GM12878 (cell line): ENCODE measurements at regions not wholly inside any gene's neighbourhood (a gene's known extent, or its start where the extent isn't known, plus 50 kb on each side); places are given as distances from the start of the nearest gene placed in this dataset.

Source experiments
- ATAC-seq: fragments of 200-7000 bp; cut with Tn5 transposase; 3 replicates; pipeline ENCODE4 v1.9.1; 2020; ENCODE audit warnings: mild to moderate bottlenecking, moderate library complexity
- BruUV-seq: library from RNA; stranded (reverse); fragments of 400-500 nt; replicated peaks from 2 replicates; lab custom pipeline; 2021; lab: Mats Ljungman, UMichigan
- CTCF ChIA-PET: fragments of 300-600 bp; sonication (Branson Sonifier 250); formaldehyde crosslinking; extraction: SDS; loops from one replicate; lab custom pipeline; 2021; ENCODE audit warnings: inconsistent platforms; lab: Yijun Ruan, JAX
- POLR2A ChIA-PET: fragments of 350-600 bp; formaldehyde crosslinking; extraction: SDS; loops from one replicate; lab custom pipeline; 2021; ENCODE audit warnings: inconsistent platforms; lab: Charles Lee
- RAD21 ChIA-PET: fragments of 300-600 bp; sonication (Branson Sonifier 250); formaldehyde crosslinking; loops from one replicate; lab custom pipeline; 2023; ENCODE audit warnings: antibody characterized with exemption; ENCODE audit not compliant: unreplicated experiment; lab: Charles Lee
- SMC1A ChIA-PET: fragments of 300-600 bp; sonication (Branson Sonifier 250); formaldehyde crosslinking; loops from one replicate; lab custom pipeline; 2023; ENCODE audit not compliant: unreplicated experiment, uncharacterized antibody; lab: Charles Lee
- DNase-seq: peaks from one replicate; pipeline ENCODE4 v3.0.0-alpha.2; 2011; ENCODE audit warnings: low read depth, low spot score
- FAIRE-seq: peaks from 3 replicates; lab custom pipeline; 2011; peaks lifted over from hg19 to GRCh38; lab: Jason Lieb, UNC
- H2AFZ ChIP-seq: 2 replicates; pipeline ENCODE4 v1.6.0; 2011; ENCODE audit warnings: low read depth, low read length, control low read depth; ENCODE audit not compliant: control insufficient read depth
- H3K27ac ChIP-seq: 2 replicates; pipeline ENCODE4 v1.5.1; 2011; ENCODE audit warnings: control low read depth; ENCODE audit not compliant: control insufficient read depth, insufficient read depth
- H3K27me3 ChIP-seq, 2 experiments: replicated peaks in 1 of 2; 2 replicates each; pipeline versions ENCODE4 v1.6.0 to v1.6.1; 2011; ENCODE audit warnings: low read length in 1 of 2; ENCODE audit not compliant: control insufficient read depth in 2 of 2, insufficient read depth in 2 of 2
- H3K36me3 ChIP-seq, 2 experiments: 2 replicates each; pipeline ENCODE4 v1.5.1; 2011; ENCODE audit warnings: low read length in 1 of 2; ENCODE audit not compliant: control insufficient read depth in 2 of 2, insufficient read depth in 2 of 2
- H3K4me1 ChIP-seq: 2 replicates; pipeline ENCODE4 v1.6.1; 2011; ENCODE audit warnings: mild to moderate bottlenecking, low read length, moderate library complexity, mixed read lengths; ENCODE audit not compliant: control insufficient read depth, insufficient read depth
- H3K4me2 ChIP-seq: 2 replicates; pipeline ENCODE4 v1.6.0; 2011; ENCODE audit warnings: control low read depth; ENCODE audit not compliant: control insufficient read depth, insufficient read depth
- H3K4me3 ChIP-seq: fragments of 200-600 bp; sonication (generic); 2 replicates; pipeline ENCODE4 v1.5.1; 2016
- H3K79me2 ChIP-seq: 2 replicates; pipeline ENCODE4 v1.6.0; 2011; ENCODE audit warnings: low read length; ENCODE audit not compliant: control insufficient read depth, insufficient read depth
- H3K9ac ChIP-seq: 2 replicates; pipeline ENCODE4 v1.8.0; 2011; ENCODE audit warnings: low read length, control low read depth, mixed read lengths; ENCODE audit not compliant: control insufficient read depth, insufficient read depth
- H3K9me3 ChIP-seq: replicated peaks from 3 replicates; pipeline ENCODE4 v1.5.1; 2011; ENCODE audit warnings: mild to moderate bottlenecking, low read length; ENCODE audit not compliant: control insufficient read depth, insufficient read depth
- H4K20me1 ChIP-seq: 2 replicates; pipeline ENCODE4 v1.6.0; 2011; ENCODE audit not compliant: control insufficient read depth, insufficient read depth
- BACH1 ChIP-seq: fragments of 450-650 bp; IDR thresholded peaks from 2 replicates; pipeline ENCODE4 v1.6.1; 2017; ENCODE audit warnings: mild to moderate bottlenecking, borderline replicate concordance
- BCL11A ChIP-seq: IDR thresholded peaks from 2 replicates; pipeline ENCODE4 v1.6.1; 2011; ENCODE audit warnings: low read depth, low read length
- E4F1 ChIP-seq: fragments of 450-650 bp; IDR thresholded peaks from 2 replicates; pipeline ENCODE4 v1.6.1; 2018; ENCODE audit warnings: borderline replicate concordance, mild to moderate bottlenecking; ENCODE audit not compliant: partially characterized antibody
- PAX5 ChIP-seq: IDR thresholded peaks from 2 replicates; pipeline ENCODE4 v1.6.1; 2011; ENCODE audit warnings: low read depth, low read length, borderline replicate concordance
- SIN3A ChIP-seq: IDR thresholded peaks from 2 replicates; pipeline ENCODE4 v1.6.1; 2012; ENCODE audit warnings: low read depth, low read length, improper control_type of control experiment
- SREBF2 ChIP-seq: IDR thresholded peaks from 2 replicates; pipeline ENCODE4 v1.6.1; 2012; ENCODE audit warnings: mild to moderate bottlenecking, low read length
- WGBS: methylation state at CpG from one replicate; pipeline ENCODE4 v1.1.6; 2016; ENCODE audit warnings: low lambda C conversion rate; ENCODE audit not compliant: insufficient replicate concordance, insufficient coverage; ENCODE audit errors: missing lambda C conversion rate; 5-methylcytosine and 5-hydroxymethylcytosine counted together
- in situ Hi-C: fragments of 300-500 bp; cut with MboI; formaldehyde crosslinking; loops from 9 replicates; pipeline ENCODE4 v1.14.3; 2018; ENCODE audit warnings: mixed read lengths
- intact Hi-C: fragments of 100-400 bp; cut with micrococcal nuclease; formaldehyde crosslinking; loops from one replicate; pipeline ENCODE4 v1.14.2; 2022; ENCODE audit not compliant: unreplicated experiment

DNA sequence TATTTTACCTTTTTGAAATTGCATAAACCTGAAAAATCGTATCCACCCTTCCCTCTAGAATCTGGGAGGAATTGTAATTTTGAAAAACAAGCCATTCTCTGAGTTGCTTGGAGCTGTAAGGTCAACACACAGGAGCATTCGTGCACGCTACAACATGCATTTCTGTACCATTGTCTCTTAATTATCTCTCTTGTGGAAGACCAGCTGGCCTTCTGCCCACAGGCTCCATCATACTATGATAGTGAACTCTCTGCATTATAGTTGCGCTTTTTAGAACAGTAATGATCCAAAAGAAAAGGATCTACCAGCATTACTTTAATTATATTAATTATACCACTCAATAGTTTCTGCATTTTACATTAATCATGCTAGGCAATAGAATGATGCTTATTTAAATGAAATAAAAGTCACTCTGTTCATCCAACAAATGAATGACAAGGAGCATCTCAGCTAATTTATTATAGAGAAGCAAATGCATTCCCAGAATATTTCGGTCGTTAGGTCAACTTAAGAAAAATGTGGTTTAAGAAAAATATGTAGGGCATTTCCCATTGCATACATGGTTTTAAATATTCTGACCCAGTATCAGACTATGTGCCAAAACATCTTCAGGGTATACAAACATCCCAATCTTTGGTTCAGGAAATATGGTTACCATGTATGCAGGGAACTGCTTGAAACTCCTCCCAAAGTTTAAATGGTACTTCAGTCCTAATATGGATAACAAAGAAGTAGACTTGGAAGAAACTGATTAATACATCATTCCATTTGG, 263.5 kb downstream of the TFAP2A start:
- Histone ChIP-seq H3K27me3 (no peaks in the 10 kb centered on the region), H3K4me1 (no peaks in the 10 kb centered on the region), H3K79me2 (no peaks in the 10 kb centered on the region), H2AFZ (no peak overlapping the region), H3K4me2 (no peak overlapping the region), H3K9ac (no peak overlapping the region), H3K27ac (no peak overlapping the region), H4K20me1 (no peaks in the 10 kb centered on the region), H3K9me3 (no peaks in the 10 kb centered on the region; the same call in 2 of the 3 replicates), H3K4me3 (no peak overlapping the region), H3K36me3 (no peaks in the 10 kb centered on the region)
- 5% methylated on average over 6 of the region's 6 CpGs for WGBS
- ChIA-PET RAD21 (no interaction called here), CTCF (no interaction called here), POLR2A (no interaction called here), SMC1A (no interaction called here)
- DNase-seq (no peak), FAIRE-seq (no peak), ATAC-seq (no peak)
- BruUV-seq, result no TSS peak
- TF ChIP-seq SIN3A, result no peak
- no peak for TF ChIP-seq BACH1
- no peak for TF ChIP-seq BCL11A
- TF ChIP-seq PAX5, result no peak
- TF ChIP-seq E4F1, result no peak
- no peak for TF ChIP-seq SREBF2
- intact Hi-C loops, result no loop called here
- in situ Hi-C loops, result no loop called here
